Cardiac septum (tissue), 1 donor: ENCODE measurements at regions not wholly inside any gene's neighbourhood (a gene's known extent, or its start where the extent isn't known, plus 50 kb on each side); places are given as distances from the start of the nearest gene placed in this dataset.
"Not testable (repeated sequence)": the region's sequence is repeated elsewhere in the genome, so short reads cannot be mapped to it uniquely, and the experiment has no call there.

Experiments used
- DNase-seq: peaks from one replicate; pipeline ENCODE4 v3.0.0-alpha.2; 2020; ENCODE audit warnings: low spot score
- intact Hi-C: fragments of 100-400 bp; cut with DNase I; formaldehyde crosslinking; loops from one replicate; pipeline ENCODE4 v1.14.0; 2022
- donor health status: DM: no; HTN: no; CAD: no.

DNA sequence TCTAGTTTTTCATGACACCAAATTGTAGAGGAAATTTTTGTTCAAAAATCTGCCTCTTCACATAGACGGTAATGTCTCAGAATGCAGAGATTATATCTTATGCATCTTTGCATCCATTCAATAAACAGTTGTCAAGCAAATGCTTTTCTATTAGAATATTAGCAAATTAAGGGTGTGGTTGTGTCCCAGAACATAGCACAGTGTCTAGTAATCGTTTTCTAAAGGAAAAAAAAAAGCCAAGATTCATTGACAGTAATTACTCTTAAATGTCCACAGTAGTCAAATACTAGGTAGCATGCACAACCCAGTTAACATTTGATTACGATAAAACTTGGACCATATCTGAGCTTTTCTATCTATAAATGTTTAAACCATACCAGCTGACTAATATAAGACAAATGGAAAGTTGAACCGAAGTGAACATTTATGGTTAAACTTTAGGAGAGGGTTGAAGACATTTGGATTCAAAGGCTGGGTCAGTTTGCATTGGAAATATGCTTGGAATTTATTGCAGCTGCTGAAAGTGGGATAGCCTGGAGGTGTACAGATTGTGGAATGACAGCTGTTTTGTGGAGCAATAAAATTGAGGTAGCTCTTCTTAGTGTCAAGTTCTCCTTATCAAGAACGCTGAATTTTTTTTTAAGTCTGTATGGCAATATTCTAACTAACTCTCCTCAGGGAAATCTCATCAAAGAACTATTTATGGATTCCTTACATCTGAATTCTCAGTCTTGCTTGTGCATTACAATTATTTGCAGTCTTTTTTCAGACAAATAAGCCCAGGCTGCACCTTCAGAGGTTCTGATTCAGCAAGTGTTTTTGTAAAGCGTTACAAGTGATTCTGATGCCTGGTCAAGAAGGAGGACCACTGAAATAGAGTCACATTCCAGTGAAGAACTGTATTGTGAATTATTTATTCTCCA lies 66.7 kb upstream of the ATP2B1 start:
- DNase-seq: no peak
- intact Hi-C loops: no loop called here

GRCh38 chr12:89774645-89775044 lies 66.0 kb upstream of the ATP2B1 start:
- no peak for DNase-seq
- intact Hi-C loops: no loop called here

DNA sequence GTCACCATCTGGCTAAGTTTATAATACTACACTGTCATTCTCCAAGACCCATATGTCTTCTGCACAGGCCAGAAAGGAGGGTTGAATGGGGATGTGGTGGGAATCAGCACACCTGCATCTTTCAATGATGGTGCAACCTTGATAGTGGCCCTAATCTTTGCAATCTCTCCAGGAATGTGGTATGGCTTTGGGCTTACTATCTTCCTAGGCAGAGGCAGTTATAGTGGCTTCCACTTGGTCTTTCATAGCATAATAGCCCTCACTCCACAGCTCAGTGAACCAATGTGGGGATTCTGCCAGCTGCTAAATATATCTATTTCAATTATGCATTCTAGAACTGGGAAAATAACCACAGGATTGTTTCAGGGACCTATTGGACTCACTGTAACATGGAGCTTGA lies 61.8 kb upstream of the ATP2B1 start:
- intact Hi-C loops: no loop called here
- no peak for DNase-seq

GRCh38 chr12:89769483-89769818 lies 60.8 kb upstream of the ATP2B1 start:
- DNase-seq: no peak

DNA sequence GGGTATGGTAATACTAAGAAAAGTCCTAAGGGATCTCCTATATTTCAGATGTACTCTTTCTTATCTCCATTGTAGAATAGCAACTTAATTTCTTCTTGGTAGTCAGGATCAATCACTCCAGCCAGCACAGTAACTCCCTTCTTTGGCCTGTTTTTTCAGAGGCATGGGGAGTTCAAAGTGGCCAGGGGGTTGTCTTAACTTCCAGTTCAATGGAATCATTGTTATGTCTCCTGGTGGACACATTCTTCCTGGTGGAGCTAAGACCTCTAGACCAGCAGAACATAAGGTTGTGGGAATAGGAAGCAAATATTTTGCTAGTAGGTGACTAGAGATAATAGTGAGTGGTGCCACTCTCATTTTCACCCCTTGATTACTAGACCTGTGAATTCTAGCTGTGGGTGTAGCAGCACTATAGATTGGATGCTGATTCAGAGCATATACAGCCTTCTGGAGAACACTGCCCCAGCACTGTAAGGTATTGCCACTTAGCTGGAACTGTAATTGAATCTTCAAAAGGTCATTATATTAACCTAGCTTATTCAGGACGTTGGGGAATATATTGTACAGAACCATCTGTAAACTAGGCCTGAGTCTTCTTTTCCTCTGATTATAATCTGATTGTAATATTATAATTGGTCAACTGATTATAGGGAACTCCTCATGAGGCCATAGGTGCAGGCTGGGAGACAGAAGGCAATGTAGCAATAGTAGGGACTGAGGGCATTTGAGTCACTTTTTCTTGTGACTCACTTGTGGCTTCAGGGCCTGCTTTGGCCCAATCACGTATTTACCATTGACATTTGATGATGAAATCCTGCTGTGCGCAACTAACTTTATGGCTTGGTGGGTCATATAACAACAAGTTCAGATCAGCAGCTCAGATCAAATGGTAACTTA lies 60.2 kb upstream of the ATP2B1 start:
- no peak for DNase-seq
- intact Hi-C loops: no loop called here

More at GRCh38 chr12:89769483-89769818, 60.8 kb upstream of the ATP2B1 start:
- intact Hi-C loops: no loop called here

DNA sequence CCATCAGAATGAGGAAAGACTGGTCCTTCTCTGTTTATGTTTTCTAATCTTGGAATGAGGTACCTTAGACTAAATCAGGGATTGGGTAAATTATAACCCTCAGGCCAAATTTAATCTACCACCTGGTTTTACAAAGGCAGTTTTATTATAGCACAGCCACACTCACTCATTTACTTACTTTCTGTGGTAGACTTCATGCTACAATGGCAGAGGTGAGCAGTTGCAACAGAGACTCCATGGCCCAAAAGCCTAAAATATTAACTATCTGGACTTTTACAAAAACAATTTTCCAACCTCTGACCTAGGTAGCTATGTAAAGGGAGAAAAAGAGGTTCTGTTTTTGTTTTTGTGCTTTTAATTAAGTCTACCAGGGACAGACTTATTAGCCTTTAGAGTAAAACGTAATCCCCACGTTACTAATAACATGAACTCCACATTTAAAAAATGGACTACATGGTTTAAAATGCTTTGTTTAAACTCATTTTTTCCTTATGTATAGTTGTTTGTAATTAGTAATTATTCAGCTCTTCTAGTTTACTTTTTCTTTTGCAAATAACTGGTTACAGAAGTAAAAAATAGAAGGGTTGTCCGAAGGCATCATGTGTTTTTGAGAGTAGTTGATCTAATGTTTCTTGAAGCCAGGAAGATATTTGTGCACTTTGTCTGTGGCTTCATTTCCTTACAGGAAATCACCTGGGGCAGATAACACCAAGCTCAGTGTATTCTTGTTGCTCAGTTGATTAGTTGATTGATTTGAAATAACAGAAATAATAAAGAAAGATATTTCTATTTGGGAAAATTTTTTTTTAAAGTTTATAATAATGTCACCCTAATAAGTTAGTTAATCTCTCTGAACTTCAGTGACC lies 57.6 kb upstream of the ATP2B1 start:
- DNase-seq: no peak
- intact Hi-C loops: no loop called here

DNA sequence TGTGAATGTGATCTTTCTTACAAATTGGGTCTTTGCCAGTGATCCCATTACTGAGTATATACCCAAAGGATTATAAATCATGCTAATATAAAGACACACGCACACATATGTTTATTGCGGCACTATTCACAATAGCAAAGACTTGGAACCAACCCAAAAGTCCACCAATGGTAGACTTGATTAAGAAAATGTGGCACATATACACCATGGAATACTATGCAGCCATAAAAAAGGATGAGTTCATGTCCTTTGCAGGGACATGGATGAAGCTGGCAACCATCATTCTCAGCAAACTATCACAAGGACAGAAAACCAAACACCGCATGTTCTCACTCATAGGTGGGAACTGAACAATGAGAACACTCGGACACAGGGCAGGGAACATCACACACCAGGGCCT lies 55.5 kb upstream of the ATP2B1 start:
- intact Hi-C loops, DNase-seq: not testable (repeated sequence)

DNA sequence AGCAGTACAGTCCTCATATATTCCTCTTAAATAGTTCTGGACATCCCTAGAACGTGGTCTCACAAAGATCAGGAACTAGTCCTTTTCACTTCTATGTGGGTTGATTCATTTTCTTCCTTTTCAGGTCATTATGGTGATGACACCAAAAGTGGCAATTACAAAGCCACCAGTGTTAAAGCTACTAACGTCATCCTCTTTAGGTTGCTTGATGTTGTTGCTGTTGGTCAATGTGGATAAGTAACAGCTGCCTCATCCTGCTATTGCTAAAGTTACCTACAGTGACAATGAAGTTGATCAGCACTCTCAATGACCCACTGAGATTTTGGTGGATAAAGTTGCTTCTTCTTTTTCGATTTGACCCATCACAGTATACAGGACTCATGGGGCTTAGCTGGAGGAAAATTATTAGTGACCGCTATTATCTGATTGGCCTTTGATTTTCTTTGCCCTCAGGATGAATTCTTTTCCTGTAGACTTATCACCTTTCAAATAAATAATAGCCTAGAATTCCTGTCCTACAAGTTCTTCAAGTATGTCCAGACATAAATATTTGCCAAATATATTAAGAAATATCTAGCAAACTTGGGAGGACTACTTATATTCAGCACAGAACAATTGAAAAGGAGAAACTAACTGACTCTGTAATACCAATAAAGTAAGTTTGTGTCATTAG lies 54.0 kb upstream of the ATP2B1 start:
- intact Hi-C loops: no loop called here
- DNase-seq: no peak

DNA sequence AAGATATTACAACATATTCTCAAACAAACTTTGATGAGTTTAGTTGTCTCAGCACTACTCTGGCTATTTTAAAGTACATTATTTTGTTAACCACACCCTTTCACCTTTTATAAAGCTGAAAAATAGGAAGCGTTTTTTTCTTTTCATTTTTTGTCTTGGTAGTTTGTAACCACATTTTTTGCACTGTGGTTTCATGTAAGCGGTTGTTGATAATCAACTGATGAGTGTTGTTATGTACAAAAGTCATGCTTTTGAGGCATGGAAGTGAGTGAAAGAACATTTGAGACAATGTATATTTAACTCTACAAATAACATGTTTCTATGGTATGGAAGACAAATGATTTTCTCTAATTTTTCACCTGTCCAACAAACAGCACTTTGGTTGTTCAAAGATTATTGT lies 52.1 kb upstream of the ATP2B1 start:
- no peak for DNase-seq
- intact Hi-C loops: no loop called here
